Astrocyte (in vitro differentiated cells and primary cell): ENCODE measurements at regions not wholly inside any gene's neighbourhood (a gene's known extent, or its start where the extent isn't known, plus 50 kb on each side); places are given as distances from the start of the nearest gene placed in this dataset.

ENCODE experiments used
- DNase-seq: peaks from one replicate; pipeline ENCODE4 v3.0.0-alpha.2; 2010; ENCODE audit warnings: low read depth
- FAIRE-seq: peaks from 2 replicates; lab custom pipeline; 2011; peaks lifted over from hg19 to GRCh38; lab: Jason Lieb, UNC
- H2AFZ ChIP-seq: 2 replicates; pipeline ENCODE4 v1.6.0; 2012; ENCODE audit warnings: low read depth, low read length, inconsistent platforms
- H3K27ac ChIP-seq: 2 replicates; pipeline ENCODE4 v1.5.1; 2011; ENCODE audit warnings: low read depth, low read length, inconsistent platforms
- H3K27me3 ChIP-seq: 2 replicates; pipeline ENCODE4 v1.6.0; 2011; ENCODE audit warnings: low read length, inconsistent platforms; ENCODE audit not compliant: insufficient read depth
- H3K36me3 ChIP-seq: 2 replicates; pipeline ENCODE4 v1.5.1; 2011; ENCODE audit warnings: low read length, inconsistent platforms; ENCODE audit not compliant: insufficient read depth
- H3K4me1 ChIP-seq: 2 replicates; pipeline ENCODE4 v1.5.1; 2011; ENCODE audit warnings: low read length, inconsistent platforms; ENCODE audit not compliant: insufficient read depth
- H3K4me2 ChIP-seq: 2 replicates; pipeline ENCODE4 v1.6.0; 2012; ENCODE audit warnings: low read length, inconsistent platforms
- H3K4me3 ChIP-seq: 2 replicates; pipeline ENCODE4 v1.5.1; 2011; ENCODE audit warnings: low read depth, mild to moderate bottlenecking, low read length, inconsistent platforms; ENCODE audit not compliant: insufficient read depth
- H3K79me2 ChIP-seq: 2 replicates; pipeline ENCODE4 v1.6.0; 2012; ENCODE audit warnings: mild to moderate bottlenecking, low read length, inconsistent platforms; ENCODE audit not compliant: insufficient read depth
- H3K9ac ChIP-seq: 2 replicates; pipeline ENCODE4 v1.6.0; 2012; ENCODE audit warnings: mild to moderate bottlenecking, low read length, inconsistent platforms
- H3K9me3 ChIP-seq: 2 replicates; pipeline ENCODE4 v1.5.1; 2012; ENCODE audit warnings: low read depth, mild to moderate bottlenecking, low read length, inconsistent platforms; ENCODE audit not compliant: insufficient read depth
- H4K20me1 ChIP-seq: 2 replicates; pipeline ENCODE4 v1.6.0; 2012; ENCODE audit warnings: low read length, inconsistent platforms; ENCODE audit not compliant: insufficient read depth
- H3K27ac Mint-ChIP-seq: one replicate; pipeline ENCODE4 v1.8.0; 2021; ENCODE audit warnings: mild to moderate bottlenecking, mixed read lengths; ENCODE audit not compliant: unreplicated experiment
- H3K27me3 Mint-ChIP-seq: one replicate; pipeline ENCODE4 v1.8.0; 2021; ENCODE audit warnings: low read depth, mixed read lengths; ENCODE audit not compliant: unreplicated experiment
- H3K36me3 Mint-ChIP-seq: one replicate; pipeline ENCODE4 v1.8.0; 2021; ENCODE audit warnings: low read depth, mixed read lengths; ENCODE audit not compliant: unreplicated experiment
- H3K4me1 Mint-ChIP-seq: one replicate; pipeline ENCODE4 v1.8.0; 2021; ENCODE audit warnings: low read depth, mixed read lengths; ENCODE audit not compliant: unreplicated experiment
- H3K4me3 Mint-ChIP-seq: one replicate; pipeline ENCODE4 v1.8.0; 2021; ENCODE audit warnings: mild to moderate bottlenecking, moderate library complexity, mixed read lengths; ENCODE audit not compliant: unreplicated experiment
- H3K9me3 Mint-ChIP-seq: one replicate; pipeline ENCODE4 v1.8.0; 2021; ENCODE audit warnings: mild to moderate bottlenecking, mixed read lengths; ENCODE audit not compliant: unreplicated experiment
- EZH2 ChIP-seq: IDR thresholded peaks from 2 replicates; pipeline ENCODE4 v1.6.1; 2012; ENCODE audit warnings: mild to moderate bottlenecking, low read length, inconsistent platforms; ENCODE audit not compliant: insufficient read depth
- TF ChIP-seq, protein P1 (sequence below): IDR thresholded peaks from 2 replicates; pipeline ENCODE4 v1.5.1; 2011; ENCODE audit warnings: low read depth, mild to moderate bottlenecking, inconsistent platforms, low read length, moderate library complexity; ENCODE audit not compliant: insufficient read depth

DNA sequence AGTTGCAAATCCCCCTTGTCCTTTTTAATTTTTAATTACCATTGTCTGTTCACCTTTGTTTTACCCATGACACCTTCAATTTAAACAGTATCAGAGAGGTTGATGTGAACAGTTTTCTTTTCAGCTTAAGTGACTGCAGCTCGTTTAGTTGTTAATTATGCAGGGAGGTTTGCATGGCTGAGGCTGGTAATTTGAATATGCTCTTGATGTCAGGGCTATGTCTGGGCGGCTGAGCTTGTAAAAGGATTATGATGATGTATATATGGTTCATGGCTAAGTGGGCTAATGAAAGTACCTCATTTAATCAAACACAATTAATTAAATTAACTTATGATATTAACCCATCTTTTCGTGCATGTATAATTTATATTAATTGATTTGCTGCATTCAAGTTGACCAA lies 822.1 kb downstream of the GALR1 start:
- Histone ChIP-seq H3K9ac (no peak overlapping the region), H4K20me1 (no peaks in the 10 kb centered on the region), H3K27me3 (no peaks in the 10 kb centered on the region), H3K4me2 (no peak overlapping the region), H3K4me3 (no peak overlapping the region), H3K4me1 (no peaks in the 10 kb centered on the region), H3K36me3 (no peaks in the 10 kb centered on the region), H3K79me2 (no peaks in the 10 kb centered on the region), H3K27ac (no peak overlapping the region), H3K9me3 (peaks cover 9% of the 10 kb centered on the region), H2AFZ (no peak overlapping the region)
- peaks cover 2% of the 10 kb centered on the region for H3K9me3 Mint-ChIP-seq
- DNase-seq = no peak
- H3K4me3 Mint-ChIP-seq = no peak overlapping the region
- FAIRE-seq = no peak
- no peaks in the 10 kb centered on the region for H3K36me3 Mint-ChIP-seq
- no peak overlapping the region for H3K27ac Mint-ChIP-seq
- H3K27me3 Mint-ChIP-seq = no peaks in the 10 kb centered on the region
- no peaks in the 10 kb centered on the region for H3K4me1 Mint-ChIP-seq
- TF ChIP-seq, protein P1, sequence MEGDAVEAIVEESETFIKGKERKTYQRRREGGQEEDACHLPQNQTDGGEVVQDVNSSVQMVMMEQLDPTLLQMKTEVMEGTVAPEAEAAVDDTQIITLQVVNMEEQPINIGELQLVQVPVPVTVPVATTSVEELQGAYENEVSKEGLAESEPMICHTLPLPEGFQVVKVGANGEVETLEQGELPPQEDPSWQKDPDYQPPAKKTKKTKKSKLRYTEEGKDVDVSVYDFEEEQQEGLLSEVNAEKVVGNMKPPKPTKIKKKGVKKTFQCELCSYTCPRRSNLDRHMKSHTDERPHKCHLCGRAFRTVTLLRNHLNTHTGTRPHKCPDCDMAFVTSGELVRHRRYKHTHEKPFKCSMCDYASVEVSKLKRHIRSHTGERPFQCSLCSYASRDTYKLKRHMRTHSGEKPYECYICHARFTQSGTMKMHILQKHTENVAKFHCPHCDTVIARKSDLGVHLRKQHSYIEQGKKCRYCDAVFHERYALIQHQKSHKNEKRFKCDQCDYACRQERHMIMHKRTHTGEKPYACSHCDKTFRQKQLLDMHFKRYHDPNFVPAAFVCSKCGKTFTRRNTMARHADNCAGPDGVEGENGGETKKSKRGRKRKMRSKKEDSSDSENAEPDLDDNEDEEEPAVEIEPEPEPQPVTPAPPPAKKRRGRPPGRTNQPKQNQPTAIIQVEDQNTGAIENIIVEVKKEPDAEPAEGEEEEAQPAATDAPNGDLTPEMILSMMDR = no peak
- TF ChIP-seq EZH2 = no peak

DNA sequence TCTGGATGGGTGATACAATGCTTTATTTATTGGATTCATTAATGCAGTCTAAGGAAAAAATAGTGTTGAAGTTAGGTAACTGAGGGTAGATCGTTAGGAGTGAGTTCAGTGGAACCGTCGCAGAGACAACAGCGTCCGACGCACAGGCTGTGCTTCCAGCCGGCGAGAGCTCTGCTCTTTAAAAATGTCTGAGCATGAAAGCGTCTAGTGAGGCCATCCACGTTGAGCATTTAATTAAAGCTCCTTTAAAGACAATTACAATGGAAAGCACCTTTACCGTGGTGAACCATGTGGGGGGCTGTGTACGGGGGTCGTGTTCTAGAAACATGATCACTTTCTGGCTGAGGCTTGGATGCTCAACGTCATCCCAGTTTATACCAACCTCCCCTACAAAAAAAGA lies 822.7 kb downstream of the GALR1 start:
- Histone ChIP-seq H3K27ac (no peak overlapping the region), H3K9me3 (peaks cover 7% of the 10 kb centered on the region), H3K27me3 (no peaks in the 10 kb centered on the region), H3K4me2 (no peak overlapping the region), H3K36me3 (no peaks in the 10 kb centered on the region), H4K20me1 (no peaks in the 10 kb centered on the region), H3K9ac (no peak overlapping the region), H3K4me3 (no peak overlapping the region), H3K4me1 (no peaks in the 10 kb centered on the region), H2AFZ (no peak overlapping the region), H3K79me2 (no peaks in the 10 kb centered on the region)
- Mint-ChIP-seq H3K4me1 (no peaks in the 10 kb centered on the region), H3K9me3 (peaks cover 2% of the 10 kb centered on the region), H3K27ac (no peak overlapping the region), H3K36me3 (no peaks in the 10 kb centered on the region), H3K4me3 (no peak overlapping the region), H3K27me3 (no peaks in the 10 kb centered on the region)
- TF ChIP-seq, protein P1 = no peak
- TF ChIP-seq EZH2 = no peak
- FAIRE-seq (no peak), DNase-seq (no peak)

DNA sequence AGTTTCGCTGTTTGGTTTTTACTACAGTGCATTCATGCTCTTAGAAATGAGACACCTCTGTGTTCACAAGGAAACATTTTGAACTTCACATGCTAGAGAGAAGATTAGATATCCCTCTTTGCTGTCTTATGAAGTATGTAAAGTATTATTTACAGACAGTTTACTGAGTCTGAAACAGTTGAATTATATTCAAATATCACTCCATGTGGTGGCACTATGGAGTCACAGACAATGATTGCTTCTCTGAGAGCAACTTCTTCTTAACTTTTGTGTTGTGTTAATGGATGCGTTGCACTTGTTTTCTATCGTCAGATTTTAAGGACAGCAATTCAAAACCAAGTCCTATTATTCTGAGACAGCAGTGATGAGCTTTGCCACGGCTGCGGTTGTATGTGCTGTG lies 823.6 kb downstream of the GALR1 start:
- Histone ChIP-seq H3K4me1 (no peaks in the 10 kb centered on the region), H3K27me3 (no peaks in the 10 kb centered on the region), H3K9ac (no peak overlapping the region), H3K4me3 (no peak overlapping the region), H3K36me3 (no peaks in the 10 kb centered on the region), H3K4me2 (no peak overlapping the region), H3K79me2 (no peaks in the 10 kb centered on the region), H4K20me1 (no peaks in the 10 kb centered on the region), H2AFZ (no peak overlapping the region), H3K9me3 (peaks cover 7% of the 10 kb centered on the region), H3K27ac (no peak overlapping the region)
- no peak for DNase-seq
- no peak for FAIRE-seq
- no peak overlapping the region for H3K4me3 Mint-ChIP-seq
- H3K27ac Mint-ChIP-seq = no peak overlapping the region
- TF ChIP-seq, protein P1 = no peak
- no peak for TF ChIP-seq EZH2
- H3K27me3 Mint-ChIP-seq = no peaks in the 10 kb centered on the region
- no peaks in the 10 kb centered on the region for H3K4me1 Mint-ChIP-seq
- H3K9me3 Mint-ChIP-seq = peaks cover 2% of the 10 kb centered on the region
- no peaks in the 10 kb centered on the region for H3K36me3 Mint-ChIP-seq
